ENCODE measurements at regions not wholly inside any gene's neighbourhood (a gene's known extent, or its start where the extent isn't known, plus 50 kb on each side); places are given as distances from the start of the nearest gene placed in this dataset.

DNA sequence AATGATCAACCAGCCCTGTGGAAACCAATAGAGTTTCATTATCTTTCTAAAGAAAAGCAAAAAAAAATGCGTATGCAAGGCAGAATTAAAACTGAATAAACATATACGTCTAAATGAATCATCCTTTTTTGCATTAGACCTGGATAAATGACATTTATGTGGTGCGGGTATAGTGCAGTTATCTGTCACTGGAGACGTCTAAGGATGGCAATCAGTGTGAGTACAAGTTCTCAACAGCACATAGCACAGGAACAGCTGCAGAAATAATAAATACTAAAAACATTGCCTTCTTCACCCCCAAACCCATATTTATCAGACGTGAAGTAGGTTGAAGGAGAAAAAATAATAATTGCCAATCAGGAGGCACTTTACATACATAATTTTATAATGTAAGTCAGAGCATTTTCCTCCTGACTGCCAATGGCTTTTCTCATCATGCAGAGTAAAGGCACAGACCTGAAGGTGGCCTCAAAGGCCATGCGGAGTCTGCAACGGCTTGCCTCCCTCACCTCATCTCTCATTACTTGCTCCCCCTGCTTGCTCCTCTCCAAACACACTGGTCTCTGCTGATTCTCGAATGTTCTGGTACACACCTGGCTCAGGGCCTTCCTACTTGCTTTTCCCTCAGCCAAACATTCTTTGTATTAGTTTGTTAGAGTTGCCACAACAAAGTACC, 574.7 kb upstream of the PLXNA2 start:
- intact Hi-C loops (cut with DNase I) = no loop called here

DNA sequence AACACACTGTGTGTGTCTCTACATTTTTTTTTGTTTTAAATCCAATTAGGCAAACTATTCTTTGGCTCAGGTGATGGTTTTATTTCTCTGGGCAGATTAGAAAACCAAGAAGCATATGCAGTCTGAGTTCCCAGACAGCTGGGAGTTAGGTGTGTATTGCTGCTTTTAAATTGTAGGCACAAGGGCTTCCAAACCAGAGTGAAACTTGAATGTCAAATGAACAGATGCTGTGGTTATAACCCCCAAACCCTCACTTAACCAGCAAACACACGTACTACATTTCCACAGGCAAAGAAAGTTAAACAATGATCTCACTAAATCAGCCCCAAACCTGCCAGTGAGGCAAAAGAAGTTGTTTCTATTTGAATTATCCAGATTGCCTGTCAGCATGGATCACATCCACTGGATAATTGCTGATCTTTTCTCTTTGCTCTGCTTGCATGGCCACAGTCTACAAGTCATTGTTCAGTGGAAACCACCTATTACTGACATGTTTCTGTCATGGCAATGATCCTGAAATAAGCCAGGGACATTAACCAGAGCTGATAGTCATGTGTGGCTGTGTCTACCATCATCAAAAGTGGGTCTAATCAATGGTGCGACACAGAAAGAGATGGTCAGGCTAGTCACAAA, 576.5 kb upstream of the PLXNA2 start:
- Histone ChIP-seq H3K36me3 (no peaks in the 10 kb centered on the region), H3K9me3 (no peaks in the 10 kb centered on the region), H3K27ac (no peak overlapping the region), H3K4me1 (no peaks in the 10 kb centered on the region), H3K4me3 (no peak overlapping the region), H3K27me3 (no peaks in the 10 kb centered on the region)
- TF ChIP-seq, protein P1, sequence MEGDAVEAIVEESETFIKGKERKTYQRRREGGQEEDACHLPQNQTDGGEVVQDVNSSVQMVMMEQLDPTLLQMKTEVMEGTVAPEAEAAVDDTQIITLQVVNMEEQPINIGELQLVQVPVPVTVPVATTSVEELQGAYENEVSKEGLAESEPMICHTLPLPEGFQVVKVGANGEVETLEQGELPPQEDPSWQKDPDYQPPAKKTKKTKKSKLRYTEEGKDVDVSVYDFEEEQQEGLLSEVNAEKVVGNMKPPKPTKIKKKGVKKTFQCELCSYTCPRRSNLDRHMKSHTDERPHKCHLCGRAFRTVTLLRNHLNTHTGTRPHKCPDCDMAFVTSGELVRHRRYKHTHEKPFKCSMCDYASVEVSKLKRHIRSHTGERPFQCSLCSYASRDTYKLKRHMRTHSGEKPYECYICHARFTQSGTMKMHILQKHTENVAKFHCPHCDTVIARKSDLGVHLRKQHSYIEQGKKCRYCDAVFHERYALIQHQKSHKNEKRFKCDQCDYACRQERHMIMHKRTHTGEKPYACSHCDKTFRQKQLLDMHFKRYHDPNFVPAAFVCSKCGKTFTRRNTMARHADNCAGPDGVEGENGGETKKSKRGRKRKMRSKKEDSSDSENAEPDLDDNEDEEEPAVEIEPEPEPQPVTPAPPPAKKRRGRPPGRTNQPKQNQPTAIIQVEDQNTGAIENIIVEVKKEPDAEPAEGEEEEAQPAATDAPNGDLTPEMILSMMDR (IDR thresholded peaks at IDR 0.05) = no peak
- TF ChIP-seq POLR2AphosphoS5 (IDR thresholded peaks at IDR 0.05; ENCODE audit: insufficient read depth in 1 of 2, low read depth in 1 of 2) (no peak), POLR2A (IDR thresholded peaks at IDR 0.05) (no peak)
- intact Hi-C loops (cut with DNase I) = no loop called here
- no peak for DNase-seq (ENCODE audit: extremely low spot score in 2 of 2)

More for the DNA sequence above, 574.7 kb upstream of the PLXNA2 start:
- Histone ChIP-seq H3K27me3 (no peaks in the 10 kb centered on the region), H3K4me1 (no peaks in the 10 kb centered on the region), H3K4me3 (no peak overlapping the region), H3K9me3 (no peaks in the 10 kb centered on the region), H3K36me3 (no peaks in the 10 kb centered on the region), H3K27ac (no peak overlapping the region)
- TF ChIP-seq POLR2A (IDR thresholded peaks at IDR 0.05) = no peak
- TF ChIP-seq POLR2AphosphoS5 (IDR thresholded peaks at IDR 0.05; ENCODE audit: insufficient read depth in 1 of 2, low read depth in 1 of 2) = no peak
- TF ChIP-seq, protein P1 (IDR thresholded peaks at IDR 0.05) = no peak
- no peak for DNase-seq (ENCODE audit: extremely low spot score in 2 of 2)

DNA sequence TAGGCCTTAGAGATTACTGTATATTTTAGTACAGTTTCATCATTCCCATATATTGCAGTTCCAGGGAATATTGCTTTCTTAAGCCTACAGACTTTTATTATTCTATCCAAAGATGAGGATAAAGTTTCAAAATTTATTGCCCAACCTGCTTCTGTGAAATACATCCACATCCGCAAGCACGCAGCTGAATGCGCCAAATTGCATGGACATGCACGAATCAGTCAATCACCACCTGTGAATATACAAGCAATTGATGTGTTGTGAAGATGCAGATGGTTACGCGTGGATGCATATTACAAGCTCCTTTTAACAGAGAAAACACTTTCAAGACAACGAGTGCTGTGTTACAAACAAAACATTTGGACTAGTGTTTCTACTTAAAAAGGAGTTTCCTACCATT, 577.8 kb upstream of the PLXNA2 start:
- TF ChIP-seq, protein P1 (IDR thresholded peaks at IDR 0.05) = no peak
- TF ChIP-seq POLR2A (IDR thresholded peaks at IDR 0.05) (no peak), POLR2AphosphoS5 (IDR thresholded peaks at IDR 0.05; ENCODE audit: insufficient read depth in 1 of 2, low read depth in 1 of 2) (no peak)
- H3K27me3 ChIP-seq = no peaks in the 10 kb centered on the region

DNA sequence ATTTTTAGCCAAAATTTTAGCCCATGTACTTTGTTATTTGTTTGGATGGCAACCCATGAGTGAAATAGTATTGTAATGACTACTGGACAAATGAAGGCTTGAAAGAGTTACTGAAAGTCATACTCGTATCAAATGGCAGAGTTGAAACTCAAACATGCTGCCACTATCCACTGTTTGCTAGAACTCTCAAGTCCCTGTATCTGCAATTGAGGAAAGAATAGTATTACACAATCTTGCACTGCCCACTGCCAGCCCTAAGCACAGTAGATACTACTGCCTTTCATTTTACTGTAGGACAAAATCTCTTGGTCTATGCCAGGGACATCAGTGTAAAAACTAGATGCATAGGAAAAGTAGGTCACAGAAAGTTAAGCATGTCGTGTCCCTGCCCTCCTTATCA, 581.1 kb upstream of the PLXNA2 start:
- no peak for DNase-seq (ENCODE audit: extremely low spot score in 2 of 2)
- Histone ChIP-seq H3K27me3 (no peaks in the 10 kb centered on the region), H3K4me3 (no peak overlapping the region), H3K36me3 (no peaks in the 10 kb centered on the region), H3K4me1 (no peaks in the 10 kb centered on the region), H3K27ac (no peak overlapping the region), H3K9me3 (no peaks in the 10 kb centered on the region)
- intact Hi-C loops (cut with DNase I) = no loop called here
- TF ChIP-seq, protein P1 (IDR thresholded peaks at IDR 0.05) = no peak
- no peak for TF ChIP-seq POLR2A (IDR thresholded peaks at IDR 0.05)
- TF ChIP-seq POLR2AphosphoS5 (IDR thresholded peaks at IDR 0.05; ENCODE audit: insufficient read depth in 1 of 2, low read depth in 1 of 2) = no peak

More for the DNA sequence above, 577.8 kb upstream of the PLXNA2 start:
- intact Hi-C loops (cut with DNase I) = no loop called here
- no peaks in the 10 kb centered on the region for H3K9me3 ChIP-seq
- no peaks in the 10 kb centered on the region for H3K36me3 ChIP-seq
- DNase-seq (ENCODE audit: extremely low spot score in 2 of 2) = no peak
- no peak overlapping the region for H3K27ac ChIP-seq
- no peaks in the 10 kb centered on the region for H3K4me1 ChIP-seq
- H3K4me3 ChIP-seq = no peak overlapping the region

DNA sequence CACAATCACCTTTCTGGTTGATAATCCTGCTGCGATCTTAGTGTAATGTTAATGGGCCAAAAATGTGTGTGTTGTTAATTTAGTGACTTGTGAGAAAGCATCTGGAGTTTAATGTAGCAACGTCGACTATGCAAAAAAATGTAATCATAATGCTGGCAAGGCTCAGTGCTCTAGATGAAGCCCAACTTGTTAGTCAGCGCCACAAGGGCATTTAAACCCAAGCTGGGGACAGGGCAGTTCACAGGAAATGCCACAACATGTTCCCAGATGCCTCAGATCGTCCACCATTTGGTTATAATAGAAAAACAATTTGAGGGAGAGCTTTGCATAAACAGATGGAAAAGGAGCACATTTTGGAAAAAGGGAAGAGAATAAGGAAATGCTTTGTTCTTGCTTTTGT, 585.4 kb upstream of the PLXNA2 start:
- intact Hi-C loops (cut with DNase I) = no loop called here
- H3K36me3 ChIP-seq = no peaks in the 10 kb centered on the region
- no peak for TF ChIP-seq POLR2A (IDR thresholded peaks at IDR 0.05)
- TF ChIP-seq POLR2AphosphoS5 (IDR thresholded peaks at IDR 0.05; ENCODE audit: insufficient read depth in 1 of 2, low read depth in 1 of 2) = no peak
- TF ChIP-seq, protein P1 (IDR thresholded peaks at IDR 0.05) = no peak
- no peaks in the 10 kb centered on the region for H3K27me3 ChIP-seq
- DNase-seq (ENCODE audit: extremely low spot score in 2 of 2) = no peak
- no peaks in the 10 kb centered on the region for H3K4me1 ChIP-seq
- H3K27ac ChIP-seq = no peak overlapping the region
- H3K9me3 ChIP-seq = no peaks in the 10 kb centered on the region
- no peak overlapping the region for H3K4me3 ChIP-seq
